Breast epithelium (tissue), 4 donors: ENCODE measurements at regions not wholly inside any gene's neighbourhood (a gene's known extent, or its start where the extent isn't known, plus 50 kb on each side); places are given as distances from the start of the nearest gene placed in this dataset.

Source experiments
- DNase-seq, 2 donors: peaks; one replicate each; pipeline ENCODE4 v3.0.0-alpha.2; 2019; ENCODE audit warnings: low spot score in 2 of 2
- H3K27ac ChIP-seq, 2 donors: fragments of 200-600 bp; sonication (generic) in 1 of 2; one replicate each; pipeline ENCODE4 v1.5.1; 2016 to 2019; ENCODE audit warnings: mild to moderate bottlenecking in 1 of 2
- H3K27me3 ChIP-seq, 2 donors: fragments of 200-600 bp; sonication (generic) in 1 of 2; one replicate each; pipeline versions ENCODE4 v1.5.1 to v1.6.0; 2017 to 2019; ENCODE audit warnings: control low read depth in 1 of 2, mild to moderate bottlenecking in 1 of 2
- H3K36me3 ChIP-seq: fragments of 200-600 bp; one replicate; pipeline ENCODE4 v1.5.1; 2019
- H3K4me1 ChIP-seq, 2 donors: fragments of 200-600 bp; sonication (generic); one replicate each; pipeline ENCODE4 v1.5.1; 2016 to 2019; ENCODE audit warnings: control low read depth in 1 of 2
- H3K4me3 ChIP-seq, 3 donors: fragments of 200-600 bp; sonication (generic); 1 replicate in 2 of 3; 2 replicates in 1 of 3; pipeline ENCODE4 v1.5.1; 2016 to 2019; ENCODE audit warnings: mild to moderate bottlenecking in 3 of 3, moderate library complexity in 2 of 3
- H3K9me3 ChIP-seq, 2 donors: fragments of 200-600 bp; sonication (generic) in 1 of 2; one replicate each; pipeline ENCODE4 v1.5.1; 2016 to 2019; ENCODE audit warnings: control low read depth in 1 of 2
- CTCF ChIP-seq, 3 donors: fragments of 450-650 bp; IDR thresholded peaks; one replicate each; pipeline ENCODE4 v1.5.1; 2016 to 2017; ENCODE audit warnings: antibody characterized with exemption in 3 of 3, mild to moderate bottlenecking in 3 of 3, moderate library complexity in 3 of 3
- POLR2A ChIP-seq: fragments of 450-650 bp; IDR thresholded peaks from one replicate; pipeline ENCODE4 v1.6.1; 2016; ENCODE audit warnings: antibody characterized with exemption, mild to moderate bottlenecking, moderate library complexity
- POLR2AphosphoS5 ChIP-seq, 3 donors: sonication (generic); formaldehyde crosslinking; IDR thresholded peaks; one replicate each; pipeline ENCODE4 v1.6.1; 2017; ENCODE audit warnings: antibody characterized with exemption in 3 of 3
- intact Hi-C: fragments of 100-400 bp; cut with DNase I; formaldehyde crosslinking; loops from one replicate; pipeline ENCODE4 v1.15.1; 2023; ENCODE audit warnings: low total_unique reads

- DNase-seq = no peak
- H3K4me1 ChIP-seq = no peaks in the 10 kb centered on the region
- no peak overlapping the region for H3K27ac ChIP-seq
- no peaks in the 10 kb centered on the region for H3K9me3 ChIP-seq
- no peaks in the 10 kb centered on the region for H3K36me3 ChIP-seq
- intact Hi-C loops = no loop called here
- H3K27me3 ChIP-seq = no peaks in the 10 kb centered on the region
- TF ChIP-seq POLR2A (no peak), POLR2AphosphoS5 (IDR thresholded peaks at IDR 0.05) (no peak), CTCF (IDR thresholded peaks at IDR 0.05) (no peak)
- H3K4me3 ChIP-seq = no peak overlapping the region
Measured at GRCh38 chr2:7456762-7457161, 539.5 kb downstream of the RNF144A start.

DNA sequence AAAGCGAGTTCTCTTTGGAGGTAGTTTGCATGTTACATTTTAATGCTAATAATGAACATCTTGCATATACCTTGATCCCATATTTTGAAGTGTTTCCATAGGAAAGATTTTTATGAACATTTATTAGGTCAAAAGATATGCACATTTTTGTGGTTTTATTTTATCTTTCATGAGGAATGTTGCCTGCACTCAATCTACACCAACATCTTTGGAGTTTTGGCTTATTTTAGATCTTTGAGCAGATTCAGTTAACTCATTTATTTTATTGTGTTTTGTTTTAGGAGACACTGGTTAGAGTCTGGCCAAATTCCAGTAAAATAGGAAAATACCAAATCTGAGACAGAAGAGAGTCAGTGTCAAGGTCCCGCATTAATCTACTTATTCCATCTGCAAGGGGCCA is 540.9 kb downstream of the RNF144A start:
- Histone ChIP-seq H3K4me1 (no peaks in the 10 kb centered on the region), H3K36me3 (no peaks in the 10 kb centered on the region), H3K9me3 (no peaks in the 10 kb centered on the region), H3K27me3 (no peaks in the 10 kb centered on the region), H3K4me3 (no peak overlapping the region), H3K27ac (no peak overlapping the region)
- intact Hi-C loops = no loop called here
- DNase-seq = no peak
- TF ChIP-seq POLR2AphosphoS5 (IDR thresholded peaks at IDR 0.05) = no peak
- no peak for TF ChIP-seq CTCF (IDR thresholded peaks at IDR 0.05)
- TF ChIP-seq POLR2A = no peak

DNA sequence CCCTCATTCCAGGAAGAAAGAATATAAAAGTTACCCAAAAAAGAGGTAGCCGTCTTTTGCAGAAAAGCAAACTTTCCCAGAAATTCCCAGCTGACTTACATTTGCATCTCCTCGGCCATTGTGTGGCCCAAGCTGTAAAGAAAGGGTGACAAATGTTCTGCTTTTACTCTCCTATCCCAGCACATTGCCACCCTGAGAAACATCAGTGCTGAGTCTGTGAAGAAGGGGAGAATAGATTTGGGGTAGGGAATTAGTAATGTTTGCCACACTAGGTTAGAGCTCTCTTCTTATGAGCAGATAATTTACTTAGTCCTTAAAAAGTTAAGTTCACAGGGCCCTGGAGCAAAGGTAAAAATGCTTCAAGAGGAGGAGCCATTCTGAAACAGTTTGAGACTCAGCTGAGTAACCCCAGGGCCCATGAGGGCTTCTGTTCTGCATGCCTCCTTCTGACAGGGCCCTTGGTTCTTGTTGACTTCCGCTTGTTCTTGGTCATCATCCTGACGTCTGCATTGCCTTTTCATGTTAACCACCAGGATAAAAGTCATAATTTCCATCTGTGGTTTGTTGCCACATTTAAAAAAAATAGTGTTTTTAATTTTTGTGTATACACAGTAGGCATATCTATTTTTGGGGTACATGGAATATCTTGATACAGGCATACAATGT is 550.7 kb downstream of the RNF144A start:
- Histone ChIP-seq H3K36me3 (no peaks in the 10 kb centered on the region), H3K9me3 (no peaks in the 10 kb centered on the region), H3K27me3 (no peaks in the 10 kb centered on the region), H3K4me3 (no peak overlapping the region), H3K27ac (no peak overlapping the region), H3K4me1 (no peaks in the 10 kb centered on the region)
- no peak for DNase-seq
- intact Hi-C loops = loop anchor here (2.0 kb wide), 1 partner anchor 41 kb away; no protein-coding TSS in a partner anchor
- TF ChIP-seq CTCF (IDR thresholded peaks at IDR 0.05) (no peak), POLR2A (no peak), POLR2AphosphoS5 (IDR thresholded peaks at IDR 0.05) (no peak)

DNA sequence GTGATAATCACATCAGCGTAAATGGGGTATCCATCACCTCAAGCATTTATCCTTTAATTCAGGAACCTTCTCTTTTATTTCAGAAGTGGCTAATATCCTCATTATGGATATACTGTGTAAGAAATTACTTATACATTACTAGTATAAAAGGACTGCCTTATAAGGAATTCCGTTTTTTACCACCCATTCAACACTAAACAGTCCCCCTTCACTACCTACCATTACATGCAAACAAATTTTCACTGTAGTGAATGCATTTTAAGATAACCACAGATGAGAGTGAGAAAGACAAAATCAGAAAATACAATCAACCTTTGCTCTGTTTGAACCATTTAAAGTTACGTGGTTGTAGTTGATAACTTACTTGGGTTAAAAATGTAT is 551.2 kb downstream of the RNF144A start:
- no peak for DNase-seq
- no peak overlapping the region for H3K4me3 ChIP-seq
- H3K36me3 ChIP-seq = no peaks in the 10 kb centered on the region
- no peak overlapping the region for H3K27ac ChIP-seq
- no peaks in the 10 kb centered on the region for H3K4me1 ChIP-seq
- no peaks in the 10 kb centered on the region for H3K9me3 ChIP-seq
- TF ChIP-seq CTCF (IDR thresholded peaks at IDR 0.05) = no peak
- intact Hi-C loops = loop anchor here (2.0 kb wide), 1 partner anchor 42 kb away; no protein-coding TSS in a partner anchor
- H3K27me3 ChIP-seq = no peaks in the 10 kb centered on the region

DNA sequence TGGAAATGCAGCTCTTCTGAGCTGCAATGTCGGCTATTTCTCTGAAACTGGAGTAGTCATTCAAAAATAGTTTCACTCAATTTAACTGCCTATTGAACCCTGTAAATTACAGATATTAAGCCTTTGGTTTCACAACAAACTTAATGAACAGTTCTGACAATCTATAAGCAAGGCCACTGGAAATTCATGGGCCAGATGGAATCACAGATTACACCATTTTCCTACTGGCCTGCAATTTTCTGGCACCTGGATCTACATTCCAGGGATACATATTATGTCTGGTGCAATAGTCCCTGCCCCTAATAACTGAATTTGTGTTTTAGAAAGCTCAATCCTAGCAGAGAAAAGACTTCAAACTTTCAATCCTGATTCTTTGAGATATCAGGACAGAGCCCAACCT is 551.7 kb downstream of the RNF144A start:
- Histone ChIP-seq H3K27ac (no peak overlapping the region), H3K27me3 (no peaks in the 10 kb centered on the region), H3K9me3 (no peaks in the 10 kb centered on the region), H3K36me3 (no peaks in the 10 kb centered on the region), H3K4me3 (no peak overlapping the region), H3K4me1 (no peaks in the 10 kb centered on the region)
- no peak for DNase-seq
- intact Hi-C loops = loop anchor here (2.0 kb wide), 1 partner anchor 42 kb away; no protein-coding TSS in a partner anchor
- TF ChIP-seq POLR2AphosphoS5 (IDR thresholded peaks at IDR 0.05) = no peak
- TF ChIP-seq CTCF (IDR thresholded peaks at IDR 0.05) = no peak
- TF ChIP-seq POLR2A = no peak
